Neural progenitor cell (in vitro differentiated cells): ENCODE measurements at regions not wholly inside any gene's neighbourhood (a gene's known extent, or its start where the extent isn't known, plus 50 kb on each side); places are given as distances from the start of the nearest gene placed in this dataset.

ENCODE experiments used
- CTCF ChIP-seq: fragments of 200-600 bp; sonication (generic); IDR thresholded peaks from 2 replicates; pipeline ENCODE4 v1.5.1; 2017; ENCODE audit warnings: antibody characterized with exemption, mild to moderate bottlenecking
- EZH2phosphoT487 ChIP-seq: fragments of 200-600 bp; sonication (generic); IDR thresholded peaks from 2 replicates; pipeline ENCODE4 v1.6.1; 2017; ENCODE audit warnings: antibody characterized with exemption

- TF ChIP-seq CTCF = no peak
- no peak for TF ChIP-seq EZH2phosphoT487
Observed at GRCh38 chr13:105997581-105998550, 537.6 kb downstream of the EFNB2 start.
